AG04449 (cell line): ENCODE measurements at regions not wholly inside any gene's neighbourhood (a gene's known extent, or its start where the extent isn't known, plus 50 kb on each side); places are given as distances from the start of the nearest gene placed in this dataset.
"Not testable (repeated sequence)": the region's sequence is repeated elsewhere in the genome, so short reads cannot be mapped to it uniquely, and the experiment has no call there.

Experiments
- CTCF ChIA-PET: fragments of 350-600 bp; formaldehyde crosslinking; extraction: SDS; loops from one replicate; lab custom pipeline; 2021; ENCODE audit warnings: antibody characterized with exemption; lab: Yijun Ruan, JAX
- POLR2A ChIA-PET: fragments of 400-600, 350-600 bp; formaldehyde crosslinking; extraction: SDS; loops from one replicate; lab custom pipeline; 2020; ENCODE audit warnings: antibody characterized with exemption, inconsistent platforms; lab: Yijun Ruan, JAX
- DNase-seq: peaks from one replicate; pipeline ENCODE4 v3.0.0-alpha.2; 2010; ENCODE audit warnings: low read depth, low spot score
- H3K4me3 ChIP-seq: 2 replicates; pipeline ENCODE4 v1.5.1; 2011; ENCODE audit warnings: low read depth, mild to moderate bottlenecking, control low read depth, low read length
- CTCF ChIP-seq: IDR thresholded peaks from one replicate; pipeline ENCODE4 v1.5.1; 2011; ENCODE audit warnings: mild to moderate bottlenecking, moderate library complexity, low read length, control low read depth, inconsistent platforms; ENCODE audit not compliant: insufficient read depth; ENCODE audit errors: missing control alignments

GRCh38 chr9:78172610-78173009 is 63.3 kb upstream of the CEP78 start:
- CTCF ChIA-PET, POLR2A ChIA-PET, DNase-seq, H3K4me3 ChIP-seq: not testable (repeated sequence)

GRCh38 chr9:78171651-78172050 is 64.2 kb upstream of the CEP78 start:
- ChIA-PET CTCF (no interaction called here), POLR2A (no interaction called here)
- no peak for DNase-seq
- no peak overlapping the region for H3K4me3 ChIP-seq
- TF ChIP-seq CTCF = no peak

DNA sequence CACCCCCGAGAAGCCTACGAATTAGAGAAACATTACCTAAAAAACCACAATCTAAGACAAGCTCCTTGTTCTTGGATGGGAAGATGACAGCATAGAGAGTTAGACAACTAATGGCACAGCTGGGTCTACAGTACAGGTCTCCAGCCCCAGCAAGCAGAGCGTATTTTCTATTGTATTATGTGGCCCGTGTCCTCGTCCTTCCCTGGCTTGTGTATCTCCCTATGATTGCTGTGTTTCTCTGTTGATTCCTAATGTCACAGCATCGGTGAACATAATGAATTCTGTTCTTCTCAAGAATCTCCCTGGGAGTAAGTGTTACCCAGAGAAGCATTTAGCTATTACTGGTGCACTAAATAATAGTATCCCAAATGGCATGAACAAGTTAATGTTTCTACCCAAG is 66.8 kb upstream of the CEP78 start:
- H3K4me3 ChIP-seq = no peak overlapping the region
- no peak for DNase-seq
- POLR2A ChIA-PET = no interaction called here
- no peak for TF ChIP-seq CTCF
- CTCF ChIA-PET = no interaction called here

GRCh38 chr9:78167356-78167755 is 68.5 kb upstream of the CEP78 start:
- ChIA-PET CTCF (no interaction called here), POLR2A (no interaction called here)
- no peak for TF ChIP-seq CTCF
- DNase-seq = no peak
- no peak overlapping the region for H3K4me3 ChIP-seq

GRCh38 chr9:78163834-78164233 is 72.0 kb upstream of the CEP78 start:
- ChIA-PET POLR2A (no interaction called here), CTCF (interaction anchor here (1.6 kb wide), 1 partner anchor 187 kb away, joined by 4 read pairs; no protein-coding TSS in a partner anchor)
- no peak for TF ChIP-seq CTCF
- H3K4me3 ChIP-seq = no peak overlapping the region
- DNase-seq = no peak

DNA sequence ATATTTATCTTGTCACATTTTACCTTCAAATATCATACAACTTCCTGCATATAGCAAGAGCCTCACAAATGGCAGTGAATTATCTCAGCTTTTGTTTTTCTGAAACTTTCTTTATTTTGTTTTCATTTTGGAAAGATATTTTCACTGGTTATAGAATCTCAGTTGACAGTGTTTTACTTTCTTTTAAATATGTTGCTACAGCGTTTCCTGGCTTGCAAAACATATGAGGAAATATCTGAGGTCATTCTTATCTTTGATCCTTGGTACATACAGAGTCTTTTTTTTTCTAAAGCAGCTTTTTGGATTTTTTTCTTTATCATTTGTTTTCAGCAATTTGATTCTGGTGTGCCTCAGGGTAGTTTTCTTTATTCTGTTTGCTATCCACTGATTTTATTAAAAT is 77.6 kb upstream of the CEP78 start:
- DNase-seq = no peak
- no peak overlapping the region for H3K4me3 ChIP-seq
- POLR2A ChIA-PET = no interaction called here
- no peak for TF ChIP-seq CTCF
- CTCF ChIA-PET = no interaction called here

GRCh38 chr9:78150983-78151356 is 84.9 kb upstream of the CEP78 start:
- CTCF ChIA-PET = no interaction called here
- TF ChIP-seq CTCF = no peak
- H3K4me3 ChIP-seq = no peak overlapping the region
- DNase-seq = no peak
- POLR2A ChIA-PET = no interaction called here
